ACHN (cell line): ENCODE measurements at regions not wholly inside any gene's neighbourhood (a gene's known extent, or its start where the extent isn't known, plus 50 kb on each side); places are given as distances from the start of the nearest gene placed in this dataset.

Experiments
- DNase-seq: peaks from one replicate; pipeline ENCODE4 v3.0.0-alpha.2; 2015
- in situ Hi-C: cut with HindIII; loops from 2 replicates; pipeline ENCODE4 v1.10.0; 2017; ENCODE audit warnings: low sequenced_read_pairs, low pct_ligation_motif_present, low pct_unique_long_range_greater_than_20kb

DNA sequence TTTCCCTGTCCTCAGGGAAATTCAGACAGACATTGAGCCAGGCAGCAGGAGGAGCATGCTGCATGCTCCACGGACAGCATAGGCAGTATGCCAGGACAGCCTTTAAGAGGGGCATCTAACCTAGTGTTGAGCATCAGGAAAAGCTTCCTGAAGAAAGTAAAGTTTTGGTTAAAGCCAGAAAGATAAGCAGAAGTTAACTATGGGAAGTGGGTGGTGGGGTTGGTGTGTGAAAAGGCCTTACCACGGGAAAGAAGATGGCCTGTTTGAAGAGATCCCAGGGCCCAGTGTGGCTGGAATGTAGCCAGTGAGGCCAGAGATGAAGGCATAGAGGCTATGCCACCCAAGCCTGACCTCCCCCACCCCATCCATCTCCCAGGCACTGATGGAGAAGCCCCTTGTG lies 102.4 kb upstream of the PLXNA4 start:
- no peak for DNase-seq
- in situ Hi-C loops, result no loop called here

DNA sequence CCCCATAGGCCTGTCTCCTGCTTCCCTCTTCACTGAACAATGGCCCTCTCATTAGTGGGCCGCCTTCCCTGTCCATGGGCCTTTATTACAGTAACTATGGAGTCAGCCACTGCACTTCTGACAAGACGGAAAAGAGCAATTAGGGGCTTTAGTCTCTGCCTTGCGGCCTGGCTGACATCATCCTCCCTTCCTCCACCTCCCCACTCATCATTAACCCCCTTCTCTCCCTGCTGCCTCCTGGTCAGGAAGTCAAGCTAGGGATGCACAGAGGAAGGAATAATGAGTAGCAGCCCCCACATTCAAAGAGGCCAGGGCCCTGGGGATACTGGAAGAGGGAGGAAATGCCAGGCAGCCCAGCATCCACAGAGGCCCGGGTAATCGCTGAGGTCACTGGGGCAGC lies 101.6 kb upstream of the PLXNA4 start:
- in situ Hi-C loops, result no loop called here
- DNase-seq, result no peak

DNA sequence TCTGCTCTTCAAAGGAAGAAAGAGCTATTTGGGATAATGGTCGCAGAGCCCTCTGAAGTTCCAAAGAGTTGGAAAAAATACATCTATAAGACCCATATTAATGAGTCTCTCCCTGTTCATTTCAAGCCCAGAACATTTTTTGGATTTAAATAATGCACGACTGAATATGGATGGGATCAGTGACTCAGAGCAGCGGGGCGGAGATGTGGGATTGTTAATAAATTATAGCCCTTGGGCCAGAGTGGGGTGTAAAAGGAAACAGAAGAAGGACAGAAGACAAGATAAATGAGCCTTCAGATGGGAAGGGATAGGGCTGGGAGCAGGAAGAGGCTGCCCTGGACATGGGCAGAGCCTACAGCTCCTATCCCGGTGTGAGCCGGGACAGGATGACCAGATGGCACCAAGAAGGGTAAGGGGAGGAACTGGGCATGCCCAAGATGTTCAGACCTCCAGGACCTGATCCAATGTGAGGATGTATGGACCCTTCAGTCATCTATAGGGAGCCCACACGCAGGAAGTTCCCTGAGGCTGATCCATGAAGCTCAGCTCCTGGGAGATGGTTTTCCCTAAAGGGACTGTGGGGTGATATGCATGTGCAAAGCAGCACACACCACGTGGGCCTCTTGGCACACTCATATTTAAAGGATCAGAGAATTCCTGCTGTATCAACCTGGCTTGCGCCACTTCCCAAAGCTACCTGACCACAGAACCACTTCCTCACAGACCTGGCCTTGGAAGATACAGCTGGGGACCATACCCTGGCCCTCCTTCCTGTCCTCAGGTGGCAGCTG lies 96.1 kb upstream of the PLXNA4 start:
- in situ Hi-C loops, result no loop called here
- no peak for DNase-seq

DNA sequence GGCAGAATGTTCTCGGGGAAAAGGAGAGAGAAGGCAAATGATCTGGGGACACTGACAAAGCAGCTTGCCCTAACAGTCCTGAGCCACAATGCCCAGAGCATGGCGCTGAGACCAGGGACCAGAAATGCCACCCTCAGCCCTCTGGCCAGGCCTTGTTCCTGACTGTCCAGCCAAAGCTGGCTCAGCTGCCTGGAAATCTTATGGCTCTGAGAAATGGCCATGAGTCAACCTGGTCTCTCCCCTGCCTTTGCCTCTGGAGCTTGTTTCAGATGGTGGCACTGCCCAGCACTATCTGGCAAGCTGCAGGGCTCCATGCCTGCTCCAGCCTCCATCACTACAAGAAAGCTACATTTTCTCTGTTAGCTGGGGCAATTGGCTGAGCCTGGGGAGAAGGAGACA lies 90.5 kb upstream of the PLXNA4 start:
- DNase-seq, result no peak
- in situ Hi-C loops, result no loop called here

DNA sequence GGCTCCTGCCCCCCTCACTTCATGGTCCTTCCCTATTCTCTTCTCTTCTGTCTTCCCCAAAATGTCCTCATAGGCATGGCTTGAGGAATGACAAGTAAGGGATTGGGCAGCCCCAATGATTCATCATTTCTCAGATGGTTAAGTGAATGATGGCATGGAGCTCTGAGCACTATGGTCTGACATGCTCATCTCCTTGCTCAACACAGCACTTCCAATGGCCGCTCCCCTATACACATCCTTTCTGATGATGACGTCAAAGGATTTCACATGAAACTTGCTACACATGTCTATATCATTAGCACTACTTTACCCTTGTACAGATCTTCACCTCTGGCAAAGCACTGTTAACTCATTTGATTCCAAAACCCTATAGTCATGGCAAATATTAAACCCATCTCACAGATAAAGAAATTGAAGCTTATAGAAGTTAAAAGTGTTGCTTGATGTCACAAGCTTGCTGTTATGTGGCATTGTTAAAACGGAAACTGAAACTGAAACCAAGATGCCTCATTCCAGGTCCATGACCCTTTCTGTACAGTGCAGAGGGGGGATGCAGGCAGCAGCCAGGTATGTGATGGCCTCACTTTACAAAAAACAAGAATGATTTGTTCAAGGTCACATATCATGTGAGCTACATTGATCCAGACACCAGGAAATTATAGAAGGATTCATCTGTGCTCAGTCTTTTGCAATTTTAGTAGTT lies 90.0 kb upstream of the PLXNA4 start:
- DNase-seq, result peak; percentile 42
- in situ Hi-C loops, result no loop called here

DNA sequence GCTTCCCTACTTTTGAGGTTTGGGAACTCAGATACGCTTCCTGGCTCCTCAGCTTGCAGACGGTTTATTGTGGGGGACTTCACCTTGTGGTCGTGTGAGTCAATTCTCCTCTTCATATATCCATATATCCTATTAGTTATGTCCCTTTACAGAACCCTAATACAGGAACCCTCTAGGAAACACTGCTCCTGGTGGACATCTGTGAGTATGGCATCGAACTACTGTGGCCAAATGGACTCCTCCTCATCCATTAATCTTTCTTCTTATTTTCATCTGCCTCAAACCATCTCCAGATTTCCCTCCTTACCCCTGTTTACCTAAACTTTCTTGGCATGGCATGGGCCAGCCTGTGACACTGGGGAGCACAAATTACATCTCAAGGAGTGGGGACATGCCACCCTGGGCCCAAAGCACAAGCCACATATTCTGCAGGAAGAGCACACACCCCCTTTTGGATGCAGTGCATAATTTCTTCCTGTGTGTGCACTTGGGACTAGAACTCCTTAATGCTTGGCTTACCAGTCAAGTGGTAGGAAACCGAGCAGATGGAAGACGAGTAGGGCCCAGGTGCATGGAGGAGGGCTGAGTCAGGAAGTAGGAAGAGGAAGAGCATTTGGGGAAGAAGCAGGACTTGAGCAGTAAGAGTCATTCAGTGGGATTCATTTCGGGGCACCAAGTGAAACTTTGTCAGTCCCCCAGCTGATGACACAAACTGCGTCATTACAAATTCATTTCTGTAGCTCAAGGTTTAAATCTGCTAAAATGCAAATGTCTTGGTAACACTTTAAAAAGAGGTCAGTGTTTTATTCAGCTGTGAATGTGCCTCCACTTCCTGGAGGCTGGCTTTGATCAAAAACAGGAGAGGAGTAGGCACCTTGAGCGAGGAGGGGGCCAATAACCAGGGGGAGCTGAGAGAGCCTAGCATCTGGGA lies 80.8 kb upstream of the PLXNA4 start:
- in situ Hi-C loops, result no loop called here
- peak; percentile 48 for DNase-seq

DNA sequence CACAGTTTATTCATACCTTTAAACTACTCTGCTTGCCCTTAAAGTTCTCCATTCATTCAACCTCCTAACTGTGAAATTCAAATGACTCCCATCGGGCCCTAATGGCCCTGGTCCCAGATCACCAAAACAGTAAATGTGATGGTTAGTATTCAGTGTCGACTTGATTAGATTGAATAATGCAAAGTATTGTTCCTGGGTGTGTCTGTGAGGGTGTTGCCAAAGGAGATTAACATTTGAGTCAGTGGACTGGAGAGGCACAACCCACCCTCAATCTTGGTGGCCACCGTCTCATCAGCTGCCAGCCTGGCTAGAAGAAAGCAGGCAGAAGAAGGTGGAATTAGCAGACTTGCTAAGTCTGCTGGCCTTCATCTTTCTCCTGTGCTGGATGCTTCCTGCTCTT lies 80.1 kb upstream of the PLXNA4 start:
- DNase-seq, result no peak
- in situ Hi-C loops, result no loop called here

DNA sequence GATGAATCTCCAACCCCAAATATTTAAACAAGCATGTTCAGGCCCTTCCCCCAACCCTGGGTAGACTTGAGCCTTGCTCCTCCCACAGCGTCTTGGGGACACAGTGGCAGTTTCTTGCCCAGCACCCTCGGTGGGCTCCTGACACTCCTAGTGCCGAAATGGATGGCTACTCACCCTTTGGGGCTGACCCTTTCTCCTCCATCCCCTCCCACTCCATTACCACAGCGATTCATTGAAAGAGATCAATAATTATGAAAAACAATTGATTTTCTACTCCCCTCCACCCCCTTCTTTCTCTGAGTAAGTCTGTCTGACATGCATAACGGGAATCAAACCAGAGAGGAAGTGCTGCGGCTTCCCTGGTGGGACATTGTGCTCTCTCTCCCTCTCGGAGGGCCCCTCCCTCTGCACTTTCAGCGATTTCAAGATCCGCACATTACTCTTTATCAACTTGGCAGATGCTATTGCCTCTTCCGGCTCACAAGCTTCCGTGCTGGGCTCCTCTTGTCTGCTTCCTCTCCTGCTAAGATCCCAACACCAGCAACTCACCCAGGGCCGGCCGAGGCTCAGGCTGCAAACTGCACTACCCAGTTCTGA lies 79.0 kb upstream of the PLXNA4 start:
- DNase-seq, result no peak
- in situ Hi-C loops, result no loop called here

DNA sequence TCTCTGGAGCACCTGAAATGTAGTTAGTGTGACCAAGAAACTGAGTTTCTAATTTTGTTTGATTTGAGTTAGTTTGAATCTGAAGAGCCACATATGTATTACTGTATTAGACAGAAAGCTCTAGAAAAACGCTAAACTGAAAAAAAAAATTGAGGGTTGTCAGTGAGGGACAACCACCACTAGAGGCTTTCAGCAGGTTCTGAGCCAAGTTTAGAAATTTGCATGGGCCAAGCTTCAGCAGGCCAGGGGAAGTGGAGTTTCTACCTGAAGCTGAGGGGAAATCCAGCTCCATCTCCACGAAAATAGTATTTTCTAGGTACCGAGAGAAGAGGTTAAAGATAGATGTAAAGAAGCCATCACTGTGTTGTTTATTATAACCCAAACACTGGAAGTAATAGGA lies 77.9 kb upstream of the PLXNA4 start:
- peak; percentile 30 for DNase-seq

DNA sequence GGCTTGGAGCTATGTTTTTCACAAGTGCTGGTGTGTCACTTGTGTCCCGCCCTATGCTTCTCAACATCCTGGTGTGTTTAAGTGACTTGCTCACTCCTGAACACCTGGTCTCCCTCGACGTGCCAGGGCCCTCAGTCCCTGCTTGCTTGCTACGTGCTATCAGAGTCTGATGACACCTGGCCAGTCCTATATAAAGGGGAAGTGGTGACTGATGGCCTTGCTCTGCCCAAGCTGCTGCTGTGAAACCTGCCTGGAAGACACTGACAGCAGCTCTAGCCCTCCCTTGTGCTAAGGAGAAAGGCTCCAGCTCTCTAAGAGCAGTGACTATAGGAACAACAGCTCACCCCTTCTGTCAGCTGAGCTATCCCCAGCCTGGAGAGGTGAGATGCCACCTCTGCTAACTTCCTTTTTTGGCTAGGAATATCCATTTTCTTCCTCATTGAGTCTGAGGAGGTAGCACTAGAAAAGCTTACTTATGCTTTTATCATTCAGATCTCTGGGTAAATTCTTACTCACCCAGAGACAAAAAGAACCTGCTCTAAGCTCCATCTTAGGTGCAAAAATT lies 77.2 kb upstream of the PLXNA4 start:
- DNase-seq, result no peak
- in situ Hi-C loops, result no loop called here

More for the DNA sequence above, 77.9 kb upstream of the PLXNA4 start:
- in situ Hi-C loops, result no loop called here

DNA sequence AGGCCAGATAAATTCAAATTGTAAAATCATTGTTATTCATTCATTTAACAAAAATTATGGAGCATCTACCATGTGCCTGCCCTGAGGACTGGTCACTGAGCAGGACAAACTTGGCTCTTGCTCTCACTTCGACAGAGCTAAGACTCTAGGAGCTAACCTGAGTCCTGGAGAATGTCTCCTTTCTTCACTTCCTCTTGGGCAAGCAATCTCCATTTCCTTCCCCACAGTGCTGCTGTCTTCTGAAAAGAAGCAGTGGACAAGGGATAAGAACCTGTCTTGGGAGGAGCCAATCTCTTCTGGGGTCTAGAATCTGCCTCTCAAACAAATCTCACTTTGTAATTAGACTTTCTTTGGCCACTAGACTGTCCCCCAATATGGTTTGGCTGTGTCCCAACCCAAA lies 76.2 kb upstream of the PLXNA4 start:
- DNase-seq, result no peak
- in situ Hi-C loops, result no loop called here

DNA sequence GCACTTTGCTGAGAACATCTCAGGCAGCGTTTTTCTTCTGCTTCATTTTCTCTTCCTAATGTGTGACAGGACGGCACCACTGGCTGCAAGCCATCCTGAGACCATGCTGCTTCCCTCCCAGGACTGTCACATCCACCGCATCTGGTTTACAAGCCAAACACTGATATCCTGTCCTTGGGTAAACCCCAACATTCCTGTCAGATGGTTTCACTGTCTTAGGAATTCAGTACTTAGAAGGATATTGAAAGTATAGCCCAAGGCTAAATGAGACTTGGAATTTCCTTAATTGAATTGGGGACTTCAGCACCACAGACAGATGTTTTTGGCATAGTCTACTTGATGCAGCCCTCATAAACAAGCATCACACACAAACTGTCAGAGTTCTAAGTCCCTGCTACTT lies 74.2 kb upstream of the PLXNA4 start:
- DNase-seq, result peak; percentile 42
- in situ Hi-C loops, result no loop called here

DNA sequence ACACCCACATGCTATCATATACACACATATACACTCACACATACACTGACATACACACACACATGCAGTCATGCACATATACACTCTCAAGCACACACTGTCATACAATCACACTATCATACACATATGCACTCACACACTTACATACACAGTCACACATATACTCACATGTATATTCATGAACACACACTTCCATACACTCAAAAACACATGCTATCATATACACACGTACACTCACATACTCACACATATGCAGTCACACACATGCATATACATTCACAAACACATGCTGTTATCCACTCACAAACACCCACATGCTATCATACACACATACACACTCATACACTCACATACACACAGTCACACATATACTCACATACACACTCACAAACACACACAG lies 71.0 kb upstream of the PLXNA4 start:
- DNase-seq, result no peak
- in situ Hi-C loops, result no loop called here

DNA sequence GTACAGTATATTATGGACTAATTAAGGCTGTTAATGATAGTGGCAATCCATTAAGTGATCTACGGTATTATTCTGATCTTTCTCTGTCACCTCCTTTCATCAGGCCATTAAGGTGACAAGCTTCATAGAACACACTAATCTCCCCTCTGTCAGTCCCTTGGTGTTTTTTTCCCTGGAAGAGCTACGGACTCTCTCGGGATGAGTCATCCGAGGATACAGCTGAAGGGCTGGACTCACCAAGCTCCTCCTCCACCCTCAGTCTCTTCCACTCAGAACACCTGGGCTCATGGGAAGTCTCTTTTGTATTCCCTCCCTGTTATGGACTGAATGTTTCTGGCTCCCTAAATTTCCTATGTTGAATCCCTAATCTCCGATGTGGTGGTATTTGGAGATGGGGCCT lies 69.8 kb upstream of the PLXNA4 start:
- in situ Hi-C loops, result no loop called here
- peak; percentile 20 for DNase-seq

DNA sequence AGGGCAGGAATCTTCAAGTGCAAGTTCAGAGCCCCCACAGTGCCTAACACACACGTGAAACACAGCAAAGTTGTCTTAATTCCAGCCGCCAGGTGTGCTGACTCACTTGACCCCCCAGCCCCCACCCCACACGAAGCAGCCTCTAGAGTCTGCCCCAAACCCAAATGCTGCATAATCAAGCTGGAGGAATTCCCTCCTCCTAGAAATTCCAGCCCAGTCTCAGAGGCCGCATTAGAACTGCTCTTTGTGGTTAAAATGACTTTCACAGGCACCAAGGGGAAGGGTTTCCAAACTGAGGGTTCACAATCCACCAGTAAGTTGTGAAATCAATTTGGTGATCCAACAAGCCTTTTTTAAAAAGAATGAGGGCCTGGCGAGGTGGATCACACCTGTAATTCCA lies 67.0 kb upstream of the PLXNA4 start:
- in situ Hi-C loops, result no loop called here

DNA sequence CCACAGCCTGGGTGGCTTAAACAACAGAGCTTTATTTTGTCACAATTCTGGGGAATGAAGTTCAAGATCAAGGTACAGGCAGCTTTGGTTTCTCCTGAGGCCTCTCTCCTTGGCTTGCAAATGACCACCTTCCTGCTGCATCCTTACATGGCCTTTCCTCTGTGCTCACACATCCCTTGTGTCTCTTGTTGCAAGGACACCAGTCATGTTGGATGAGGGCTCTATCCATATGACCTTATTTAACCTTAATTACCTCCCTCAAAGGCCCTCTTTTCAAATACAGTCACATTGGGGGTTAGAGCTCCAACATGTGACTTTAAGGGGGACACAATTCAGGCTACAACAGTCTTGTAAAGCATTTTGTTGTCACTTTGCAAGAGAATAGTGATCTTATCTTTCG lies 65.0 kb upstream of the PLXNA4 start:
- in situ Hi-C loops, result no loop called here
- DNase-seq, result no peak

More for the DNA sequence above, 67.0 kb upstream of the PLXNA4 start:
- no peak for DNase-seq

DNA sequence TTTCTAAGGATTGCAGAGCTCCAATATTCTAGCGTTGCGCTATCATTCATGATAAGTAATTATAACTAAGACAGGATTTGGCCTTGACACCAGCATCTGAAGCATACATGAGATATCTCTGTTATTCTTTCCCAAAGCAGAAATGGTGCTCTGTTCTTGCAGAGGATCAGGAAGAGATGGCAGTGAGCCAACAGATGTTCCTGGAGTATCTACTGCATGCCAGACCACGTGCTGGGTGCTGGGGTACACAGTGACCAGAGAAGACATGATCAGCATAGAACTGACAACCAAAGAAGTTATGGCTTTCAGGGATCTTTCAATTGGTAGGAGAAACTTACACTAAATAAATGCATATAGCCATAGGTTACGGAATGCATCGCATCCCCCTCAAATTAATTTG lies 63.7 kb upstream of the PLXNA4 start:
- DNase-seq, result no peak
- in situ Hi-C loops, result no loop called here

DNA sequence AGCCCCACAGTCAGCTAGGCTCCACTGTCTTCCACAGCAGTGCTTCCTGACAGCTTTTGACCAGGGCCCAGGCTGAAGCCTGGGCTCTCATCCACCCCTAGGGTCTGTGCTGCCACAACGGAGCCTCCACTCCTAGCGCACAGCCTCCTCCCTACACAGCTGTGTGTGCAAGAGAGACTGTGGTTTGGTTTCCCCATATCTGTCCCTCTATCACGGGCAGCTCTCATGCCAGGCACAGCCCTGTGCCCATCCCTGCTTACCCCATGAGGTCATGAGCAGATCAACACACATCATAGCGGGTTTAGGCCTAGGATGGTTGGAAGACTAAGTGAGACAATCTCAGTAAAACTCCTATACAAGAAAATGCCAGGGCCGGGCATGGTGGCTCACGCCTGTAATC lies 61.7 kb upstream of the PLXNA4 start:
- in situ Hi-C loops, result no loop called here
- DNase-seq, result no peak

DNA sequence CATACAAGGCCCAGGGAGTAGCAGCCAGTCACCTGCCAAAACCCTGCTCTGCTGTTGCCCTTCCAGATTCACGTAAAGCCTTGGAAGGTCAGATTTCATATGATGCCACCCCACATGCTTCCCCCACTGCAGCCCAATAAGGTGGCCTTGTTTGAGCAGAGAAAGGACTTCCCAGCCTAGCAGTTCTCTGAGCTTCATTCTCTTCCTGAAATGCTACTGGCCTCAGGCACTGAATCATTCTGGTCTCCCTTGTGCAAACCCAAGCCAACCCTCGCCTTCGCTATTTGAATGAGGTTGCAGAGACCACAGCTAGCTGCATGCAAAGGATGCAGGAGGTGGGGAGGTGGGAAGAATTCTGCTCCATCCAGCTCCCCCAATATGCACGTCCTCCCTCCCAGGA lies 60.3 kb upstream of the PLXNA4 start:
- in situ Hi-C loops, result no loop called here
- no peak for DNase-seq
